Keratinocyte (primary cell): ENCODE measurements at regions not wholly inside any gene's neighbourhood (a gene's known extent, or its start where the extent isn't known, plus 50 kb on each side); places are given as distances from the start of the nearest gene placed in this dataset.

Source experiments
- DNase-seq: peaks from one replicate; pipeline ENCODE4 v3.0.0-alpha.2; 2011; ENCODE audit warnings: low read depth, missing footprints, low spot score
- FAIRE-seq: peaks from 2 replicates; lab custom pipeline; 2011; peaks lifted over from hg19 to GRCh38; lab: Jason Lieb, UNC
- H2AFZ ChIP-seq: 2 replicates; pipeline ENCODE4 v1.6.0; 2012; ENCODE audit warnings: low read length, control low read depth, inconsistent platforms; ENCODE audit not compliant: control insufficient read depth
- H3K27ac ChIP-seq: 2 replicates; pipeline ENCODE4 v1.5.1; 2011; ENCODE audit warnings: low read length; ENCODE audit not compliant: control insufficient read depth, insufficient read depth
- H3K27me3 ChIP-seq: 3 replicates; pipeline ENCODE4 v1.6.0; 2011; ENCODE audit warnings: low read length; ENCODE audit not compliant: control insufficient read depth, insufficient read depth; ENCODE audit errors: extremely low read depth
- H3K36me3 ChIP-seq, 2 experiments: 2 replicates in 1 of 2; 3 replicates in 1 of 2; pipeline ENCODE4 v1.5.1; 2011; ENCODE audit warnings: low read length in 2 of 2, mild to moderate bottlenecking in 1 of 2; ENCODE audit not compliant: control insufficient read depth in 2 of 2, insufficient read depth in 2 of 2; ENCODE audit errors: extremely low read depth in 1 of 2
- H3K4me1 ChIP-seq: 3 replicates; pipeline ENCODE4 v1.5.1; 2011; ENCODE audit warnings: low read length; ENCODE audit not compliant: control insufficient read depth, insufficient read depth; ENCODE audit errors: extremely low read depth
- H3K4me2 ChIP-seq: 3 replicates; pipeline ENCODE4 v1.6.0; 2011; ENCODE audit warnings: low read depth, low read length; ENCODE audit not compliant: control insufficient read depth, insufficient read depth; ENCODE audit errors: extremely low read depth
- H3K4me3 ChIP-seq, 3 experiments: fragments of 200-600 bp in 1 of 3; sonication (generic) in 1 of 3; 2 replicates in 2 of 3; 3 replicates in 1 of 3; pipeline ENCODE4 v1.5.1; 2011 to 2016; ENCODE audit warnings: low read length in 3 of 3, mild to moderate bottlenecking in 3 of 3, control low read depth in 2 of 3, inconsistent platforms in 1 of 3, low read depth in 1 of 3, mixed read lengths in 1 of 3, mixed run types in 1 of 3, moderate library complexity in 1 of 3; ENCODE audit not compliant: control insufficient read depth in 2 of 3, insufficient read depth in 2 of 3; ENCODE audit errors: extremely low read depth in 1 of 3
- H3K79me2 ChIP-seq: 2 replicates; pipeline ENCODE4 v1.6.0; 2012; ENCODE audit warnings: low read length; ENCODE audit not compliant: control insufficient read depth, insufficient read depth
- H3K9ac ChIP-seq: 3 replicates; pipeline ENCODE4 v1.6.0; 2011; ENCODE audit warnings: low read length; ENCODE audit not compliant: control insufficient read depth, insufficient read depth; ENCODE audit errors: extremely low read depth
- H3K9me1 ChIP-seq: 3 replicates; pipeline ENCODE4 v1.6.0; 2011; ENCODE audit warnings: low read length; ENCODE audit not compliant: control insufficient read depth, insufficient read depth; ENCODE audit errors: extremely low read depth
- H3K9me3 ChIP-seq: 2 replicates; pipeline ENCODE4 v1.5.1; 2012; ENCODE audit warnings: low read depth, low read length; ENCODE audit not compliant: control insufficient read depth
- H4K20me1 ChIP-seq: 3 replicates; pipeline ENCODE4 v1.6.0; 2011; ENCODE audit warnings: low read length; ENCODE audit not compliant: control insufficient read depth, insufficient read depth; ENCODE audit errors: extremely low read depth
- CTCF ChIP-seq, 3 experiments: IDR thresholded peaks in 1 of 3; conservative IDR thresholded peaks in 1 of 3; optimal IDR thresholded peaks in 1 of 3; 2 replicates in 2 of 3; 3 replicates in 1 of 3; pipeline versions ENCODE3 to v1.5.1; 2011; ENCODE audit warnings: low read length in 3 of 3, mild to moderate bottlenecking in 3 of 3, moderate library complexity in 2 of 3, control low read depth in 1 of 3, inconsistent platforms in 1 of 3; ENCODE audit not compliant: insufficient read depth in 2 of 3; ENCODE audit errors: extremely low read depth in 1 of 3
- EZH2 ChIP-seq: IDR thresholded peaks from one replicate; pipeline ENCODE4 v1.6.1; 2012; ENCODE audit warnings: inconsistent platforms, mild to moderate bottlenecking, low read length, moderate library complexity
- dilution Hi-C: fragments of 300-500 bp; cut with MboI; formaldehyde crosslinking; loops from one replicate; pipeline ENCODE4 v1.7.0; 2020; ENCODE audit warnings: low sequenced_read_pairs; ENCODE audit not compliant: extremely low pct_ligation_motif_present

GRCh38 chr9:75246949-75247348 lies 158.6 kb downstream of the OSTF1 start:
- FAIRE-seq (no peak), DNase-seq (no peak)
- Histone ChIP-seq H3K79me2 (no peaks in the 10 kb centered on the region), H3K27me3 (no peaks in the 10 kb centered on the region), H3K9me3 (no peaks in the 10 kb centered on the region), H2AFZ (no peak overlapping the region), H3K36me3 (no peaks in the 10 kb centered on the region), H3K27ac (no peak overlapping the region), H4K20me1 (no peaks in the 10 kb centered on the region), H3K9me1 (no peaks in the 10 kb centered on the region), H3K4me3 (no peak overlapping the region), H3K4me1 (no peaks in the 10 kb centered on the region), H3K9ac (no peak overlapping the region), H3K4me2 (no peak overlapping the region)
- TF ChIP-seq CTCF (optimal IDR thresholded peaks at IDR 0.05 in 1 of 3, IDR thresholded peaks at IDR 0.05 in 1 of 3, conservative IDR thresholded peaks at IDR 0.05 in 1 of 3; ENCODE audit: extremely low read depth in 1 of 3, insufficient read depth in 2 of 3, low read length in 3 of 3) (no peak), EZH2 (no peak)
- dilution Hi-C loops, result no loop called here

GRCh38 chr9:75265525-75265972 lies 177.2 kb downstream of the OSTF1 start:
- H2AFZ ChIP-seq, result no peak overlapping the region
- no peak overlapping the region for H3K27ac ChIP-seq
- H3K9ac ChIP-seq, result no peak overlapping the region
- no peaks in the 10 kb centered on the region for H4K20me1 ChIP-seq
- H3K27me3 ChIP-seq, result no peaks in the 10 kb centered on the region
- H3K36me3 ChIP-seq, result no peaks in the 10 kb centered on the region
- no peak for DNase-seq
- H3K9me3 ChIP-seq, result no peaks in the 10 kb centered on the region
- H3K9me1 ChIP-seq, result no peaks in the 10 kb centered on the region
- no peak for FAIRE-seq
- no peak overlapping the region for H3K4me3 ChIP-seq
- H3K4me1 ChIP-seq, result no peaks in the 10 kb centered on the region
- TF ChIP-seq EZH2, result no peak
- TF ChIP-seq CTCF (optimal IDR thresholded peaks at IDR 0.05 in 1 of 3, IDR thresholded peaks at IDR 0.05 in 1 of 3, conservative IDR thresholded peaks at IDR 0.05 in 1 of 3; ENCODE audit: extremely low read depth in 1 of 3, insufficient read depth in 2 of 3, low read length in 3 of 3), result peak; percentile 60 to 77 (median 75)
- no peaks in the 10 kb centered on the region for H3K79me2 ChIP-seq
- dilution Hi-C loops, result loop anchor here (25.0 kb wide), 1 partner anchor 622 kb away; the partner anchor contains the start of gene PCSK5
- no peak overlapping the region for H3K4me2 ChIP-seq
